Panc1 (cell line): ENCODE measurements at regions not wholly inside any gene's neighbourhood (a gene's known extent, or its start where the extent isn't known, plus 50 kb on each side); places are given as distances from the start of the nearest gene placed in this dataset.
"Not testable (repeated sequence)": the region's sequence is repeated elsewhere in the genome, so short reads cannot be mapped to it uniquely, and the experiment has no call there.

Experiments
- POLR2AphosphoS5 ChIP-seq: IDR thresholded peaks from 2 replicates; pipeline ENCODE4 v1.6.1; 2012; ENCODE audit warnings: mild to moderate bottlenecking, low read depth, low read length, moderate library complexity
- SIN3A ChIP-seq: IDR thresholded peaks from 2 replicates; pipeline ENCODE4 v1.6.1; 2012; ENCODE audit warnings: low read depth, mild to moderate bottlenecking, low read length, moderate library complexity, borderline replicate concordance; ENCODE audit not compliant: insufficient read depth
- TF ChIP-seq, protein P1 (sequence below): fragments of 450-650 bp; IDR thresholded peaks from 2 replicates; pipeline ENCODE4 v1.5.1; 2017; ENCODE audit warnings: mild to moderate bottlenecking
- TF ChIP-seq, protein P2 (sequence below), 2 experiments: IDR thresholded peaks; 2 replicates each; pipeline ENCODE4 v1.6.1; 2011 to 2012; ENCODE audit warnings: low read depth in 2 of 2, control low read depth in 1 of 2, low read length in 1 of 2, mild to moderate bottlenecking in 1 of 2, moderate library complexity in 1 of 2; ENCODE audit not compliant: insufficient read depth in 1 of 2

DNA sequence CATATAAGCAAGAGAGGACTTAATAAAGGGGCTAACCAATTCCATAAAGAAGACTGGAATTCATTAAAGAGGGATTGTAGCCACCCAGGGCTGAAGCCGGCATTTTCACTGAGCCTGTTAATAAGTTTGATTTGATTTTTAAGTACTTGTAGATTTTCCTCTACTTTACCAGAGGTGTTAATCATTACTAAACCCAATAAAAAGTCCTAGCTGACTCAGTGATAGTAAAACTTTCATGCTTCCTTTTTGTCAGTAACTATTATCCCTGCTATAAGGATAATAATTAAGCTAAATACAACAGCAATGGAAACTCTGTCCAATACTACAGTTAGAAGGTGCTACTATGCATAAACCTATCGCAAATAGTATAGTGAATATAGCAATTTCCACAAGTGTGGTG, 260.2 kb downstream of the CEMIP2 start:
- TF ChIP-seq SIN3A, POLR2AphosphoS5: not testable (repeated sequence)
- TF ChIP-seq, protein P1, sequence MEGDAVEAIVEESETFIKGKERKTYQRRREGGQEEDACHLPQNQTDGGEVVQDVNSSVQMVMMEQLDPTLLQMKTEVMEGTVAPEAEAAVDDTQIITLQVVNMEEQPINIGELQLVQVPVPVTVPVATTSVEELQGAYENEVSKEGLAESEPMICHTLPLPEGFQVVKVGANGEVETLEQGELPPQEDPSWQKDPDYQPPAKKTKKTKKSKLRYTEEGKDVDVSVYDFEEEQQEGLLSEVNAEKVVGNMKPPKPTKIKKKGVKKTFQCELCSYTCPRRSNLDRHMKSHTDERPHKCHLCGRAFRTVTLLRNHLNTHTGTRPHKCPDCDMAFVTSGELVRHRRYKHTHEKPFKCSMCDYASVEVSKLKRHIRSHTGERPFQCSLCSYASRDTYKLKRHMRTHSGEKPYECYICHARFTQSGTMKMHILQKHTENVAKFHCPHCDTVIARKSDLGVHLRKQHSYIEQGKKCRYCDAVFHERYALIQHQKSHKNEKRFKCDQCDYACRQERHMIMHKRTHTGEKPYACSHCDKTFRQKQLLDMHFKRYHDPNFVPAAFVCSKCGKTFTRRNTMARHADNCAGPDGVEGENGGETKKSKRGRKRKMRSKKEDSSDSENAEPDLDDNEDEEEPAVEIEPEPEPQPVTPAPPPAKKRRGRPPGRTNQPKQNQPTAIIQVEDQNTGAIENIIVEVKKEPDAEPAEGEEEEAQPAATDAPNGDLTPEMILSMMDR, result not testable (repeated sequence)
- TF ChIP-seq, protein P2, sequence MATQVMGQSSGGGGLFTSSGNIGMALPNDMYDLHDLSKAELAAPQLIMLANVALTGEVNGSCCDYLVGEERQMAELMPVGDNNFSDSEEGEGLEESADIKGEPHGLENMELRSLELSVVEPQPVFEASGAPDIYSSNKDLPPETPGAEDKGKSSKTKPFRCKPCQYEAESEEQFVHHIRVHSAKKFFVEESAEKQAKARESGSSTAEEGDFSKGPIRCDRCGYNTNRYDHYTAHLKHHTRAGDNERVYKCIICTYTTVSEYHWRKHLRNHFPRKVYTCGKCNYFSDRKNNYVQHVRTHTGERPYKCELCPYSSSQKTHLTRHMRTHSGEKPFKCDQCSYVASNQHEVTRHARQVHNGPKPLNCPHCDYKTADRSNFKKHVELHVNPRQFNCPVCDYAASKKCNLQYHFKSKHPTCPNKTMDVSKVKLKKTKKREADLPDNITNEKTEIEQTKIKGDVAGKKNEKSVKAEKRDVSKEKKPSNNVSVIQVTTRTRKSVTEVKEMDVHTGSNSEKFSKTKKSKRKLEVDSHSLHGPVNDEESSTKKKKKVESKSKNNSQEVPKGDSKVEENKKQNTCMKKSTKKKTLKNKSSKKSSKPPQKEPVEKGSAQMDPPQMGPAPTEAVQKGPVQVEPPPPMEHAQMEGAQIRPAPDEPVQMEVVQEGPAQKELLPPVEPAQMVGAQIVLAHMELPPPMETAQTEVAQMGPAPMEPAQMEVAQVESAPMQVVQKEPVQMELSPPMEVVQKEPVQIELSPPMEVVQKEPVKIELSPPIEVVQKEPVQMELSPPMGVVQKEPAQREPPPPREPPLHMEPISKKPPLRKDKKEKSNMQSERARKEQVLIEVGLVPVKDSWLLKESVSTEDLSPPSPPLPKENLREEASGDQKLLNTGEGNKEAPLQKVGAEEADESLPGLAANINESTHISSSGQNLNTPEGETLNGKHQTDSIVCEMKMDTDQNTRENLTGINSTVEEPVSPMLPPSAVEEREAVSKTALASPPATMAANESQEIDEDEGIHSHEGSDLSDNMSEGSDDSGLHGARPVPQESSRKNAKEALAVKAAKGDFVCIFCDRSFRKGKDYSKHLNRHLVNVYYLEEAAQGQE (IDR thresholded peaks at IDR 0.05; ENCODE audit: insufficient read depth in 1 of 2, low read depth in 2 of 2, low read length in 1 of 2), result not testable (repeated sequence)
